PC-3 (cell line): ENCODE measurements at regions not wholly inside any gene's neighbourhood (a gene's known extent, or its start where the extent isn't known, plus 50 kb on each side); places are given as distances from the start of the nearest gene placed in this dataset.

Experiments used
- EZH2 ChIP-seq: fragments of 300-600 bp; sonication (generic); IDR thresholded peaks from one replicate; pipeline ENCODE4 v1.6.1; 2017; ENCODE audit warnings: antibody characterized with exemption, mild to moderate bottlenecking, low read length; ENCODE audit not compliant: unreplicated experiment
- EZH2phosphoT487 ChIP-seq: fragments of 300-600 bp; sonication (generic); IDR thresholded peaks from 2 replicates; pipeline ENCODE4 v1.6.1; 2018; ENCODE audit warnings: mild to moderate bottlenecking, antibody characterized with exemption, low read length, borderline replicate concordance
- TF ChIP-seq, protein P1 (sequence below): fragments of 300-600 bp; sonication (generic); conservative IDR thresholded peaks from 2 replicates; pipeline ENCODE4 v1.5.1; 2017; ENCODE audit warnings: antibody characterized with exemption, low read depth, mild to moderate bottlenecking, low read length

DNA sequence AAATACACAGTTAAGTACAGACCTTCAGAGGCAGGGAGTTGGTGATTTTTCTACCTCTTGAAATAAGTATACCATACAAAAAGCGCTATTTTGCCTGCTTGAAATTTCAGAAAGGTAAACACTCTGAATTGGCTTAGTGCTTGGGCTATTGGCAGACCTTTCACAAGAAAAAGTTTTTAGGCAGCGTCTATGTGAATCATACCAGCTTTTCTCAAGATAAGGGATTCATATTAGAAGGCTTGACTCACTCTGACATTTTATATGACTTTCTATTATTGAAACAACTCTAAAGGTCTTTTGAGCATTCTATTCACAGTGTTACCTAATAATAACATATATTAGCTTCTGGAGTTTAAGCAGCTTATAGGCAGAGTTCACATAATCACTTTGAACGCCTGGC lies 286.4 kb upstream of the FAT1 start:
- TF ChIP-seq, protein P1, sequence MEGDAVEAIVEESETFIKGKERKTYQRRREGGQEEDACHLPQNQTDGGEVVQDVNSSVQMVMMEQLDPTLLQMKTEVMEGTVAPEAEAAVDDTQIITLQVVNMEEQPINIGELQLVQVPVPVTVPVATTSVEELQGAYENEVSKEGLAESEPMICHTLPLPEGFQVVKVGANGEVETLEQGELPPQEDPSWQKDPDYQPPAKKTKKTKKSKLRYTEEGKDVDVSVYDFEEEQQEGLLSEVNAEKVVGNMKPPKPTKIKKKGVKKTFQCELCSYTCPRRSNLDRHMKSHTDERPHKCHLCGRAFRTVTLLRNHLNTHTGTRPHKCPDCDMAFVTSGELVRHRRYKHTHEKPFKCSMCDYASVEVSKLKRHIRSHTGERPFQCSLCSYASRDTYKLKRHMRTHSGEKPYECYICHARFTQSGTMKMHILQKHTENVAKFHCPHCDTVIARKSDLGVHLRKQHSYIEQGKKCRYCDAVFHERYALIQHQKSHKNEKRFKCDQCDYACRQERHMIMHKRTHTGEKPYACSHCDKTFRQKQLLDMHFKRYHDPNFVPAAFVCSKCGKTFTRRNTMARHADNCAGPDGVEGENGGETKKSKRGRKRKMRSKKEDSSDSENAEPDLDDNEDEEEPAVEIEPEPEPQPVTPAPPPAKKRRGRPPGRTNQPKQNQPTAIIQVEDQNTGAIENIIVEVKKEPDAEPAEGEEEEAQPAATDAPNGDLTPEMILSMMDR: no peak
- no peak for TF ChIP-seq EZH2phosphoT487
- no peak for TF ChIP-seq EZH2
